Keratinocyte (primary cell): ENCODE measurements at regions not wholly inside any gene's neighbourhood (a gene's known extent, or its start where the extent isn't known, plus 50 kb on each side); places are given as distances from the start of the nearest gene placed in this dataset.

ENCODE experiments used
- DNase-seq: peaks from one replicate; pipeline ENCODE4 v3.0.0-alpha.2; 2011; ENCODE audit warnings: low read depth, missing footprints, low spot score
- FAIRE-seq: peaks from 2 replicates; lab custom pipeline; 2011; peaks lifted over from hg19 to GRCh38; lab: Jason Lieb, UNC
- H2AFZ ChIP-seq: 2 replicates; pipeline ENCODE4 v1.6.0; 2012; ENCODE audit warnings: low read length, control low read depth, inconsistent platforms; ENCODE audit not compliant: control insufficient read depth
- H3K27ac ChIP-seq: 2 replicates; pipeline ENCODE4 v1.5.1; 2011; ENCODE audit warnings: low read length; ENCODE audit not compliant: control insufficient read depth, insufficient read depth
- H3K27me3 ChIP-seq: 3 replicates; pipeline ENCODE4 v1.6.0; 2011; ENCODE audit warnings: low read length; ENCODE audit not compliant: control insufficient read depth, insufficient read depth; ENCODE audit errors: extremely low read depth
- H3K36me3 ChIP-seq, 2 experiments: 2 replicates in 1 of 2; 3 replicates in 1 of 2; pipeline ENCODE4 v1.5.1; 2011; ENCODE audit warnings: low read length in 2 of 2, mild to moderate bottlenecking in 1 of 2; ENCODE audit not compliant: control insufficient read depth in 2 of 2, insufficient read depth in 2 of 2; ENCODE audit errors: extremely low read depth in 1 of 2
- H3K4me1 ChIP-seq: 3 replicates; pipeline ENCODE4 v1.5.1; 2011; ENCODE audit warnings: low read length; ENCODE audit not compliant: control insufficient read depth, insufficient read depth; ENCODE audit errors: extremely low read depth
- H3K4me2 ChIP-seq: 3 replicates; pipeline ENCODE4 v1.6.0; 2011; ENCODE audit warnings: low read depth, low read length; ENCODE audit not compliant: control insufficient read depth, insufficient read depth; ENCODE audit errors: extremely low read depth
- H3K4me3 ChIP-seq, 3 experiments: fragments of 200-600 bp in 1 of 3; sonication (generic) in 1 of 3; 2 replicates in 2 of 3; 3 replicates in 1 of 3; pipeline ENCODE4 v1.5.1; 2011 to 2016; ENCODE audit warnings: low read length in 3 of 3, mild to moderate bottlenecking in 3 of 3, control low read depth in 2 of 3, inconsistent platforms in 1 of 3, low read depth in 1 of 3, mixed read lengths in 1 of 3, mixed run types in 1 of 3, moderate library complexity in 1 of 3; ENCODE audit not compliant: control insufficient read depth in 2 of 3, insufficient read depth in 2 of 3; ENCODE audit errors: extremely low read depth in 1 of 3
- H3K79me2 ChIP-seq: 2 replicates; pipeline ENCODE4 v1.6.0; 2012; ENCODE audit warnings: low read length; ENCODE audit not compliant: control insufficient read depth, insufficient read depth
- H3K9ac ChIP-seq: 3 replicates; pipeline ENCODE4 v1.6.0; 2011; ENCODE audit warnings: low read length; ENCODE audit not compliant: control insufficient read depth, insufficient read depth; ENCODE audit errors: extremely low read depth
- H3K9me1 ChIP-seq: 3 replicates; pipeline ENCODE4 v1.6.0; 2011; ENCODE audit warnings: low read length; ENCODE audit not compliant: control insufficient read depth, insufficient read depth; ENCODE audit errors: extremely low read depth
- H3K9me3 ChIP-seq: 2 replicates; pipeline ENCODE4 v1.5.1; 2012; ENCODE audit warnings: low read depth, low read length; ENCODE audit not compliant: control insufficient read depth
- H4K20me1 ChIP-seq: 3 replicates; pipeline ENCODE4 v1.6.0; 2011; ENCODE audit warnings: low read length; ENCODE audit not compliant: control insufficient read depth, insufficient read depth; ENCODE audit errors: extremely low read depth
- CTCF ChIP-seq, 3 experiments: IDR thresholded peaks in 1 of 3; conservative IDR thresholded peaks in 1 of 3; optimal IDR thresholded peaks in 1 of 3; 2 replicates in 2 of 3; 3 replicates in 1 of 3; pipeline versions ENCODE3 to v1.5.1; 2011; ENCODE audit warnings: low read length in 3 of 3, mild to moderate bottlenecking in 3 of 3, moderate library complexity in 2 of 3, control low read depth in 1 of 3, inconsistent platforms in 1 of 3; ENCODE audit not compliant: insufficient read depth in 2 of 3; ENCODE audit errors: extremely low read depth in 1 of 3
- EZH2 ChIP-seq: IDR thresholded peaks from one replicate; pipeline ENCODE4 v1.6.1; 2012; ENCODE audit warnings: inconsistent platforms, mild to moderate bottlenecking, low read length, moderate library complexity
- dilution Hi-C: fragments of 300-500 bp; cut with MboI; formaldehyde crosslinking; loops from one replicate; pipeline ENCODE4 v1.7.0; 2020; ENCODE audit warnings: low sequenced_read_pairs; ENCODE audit not compliant: extremely low pct_ligation_motif_present

DNA sequence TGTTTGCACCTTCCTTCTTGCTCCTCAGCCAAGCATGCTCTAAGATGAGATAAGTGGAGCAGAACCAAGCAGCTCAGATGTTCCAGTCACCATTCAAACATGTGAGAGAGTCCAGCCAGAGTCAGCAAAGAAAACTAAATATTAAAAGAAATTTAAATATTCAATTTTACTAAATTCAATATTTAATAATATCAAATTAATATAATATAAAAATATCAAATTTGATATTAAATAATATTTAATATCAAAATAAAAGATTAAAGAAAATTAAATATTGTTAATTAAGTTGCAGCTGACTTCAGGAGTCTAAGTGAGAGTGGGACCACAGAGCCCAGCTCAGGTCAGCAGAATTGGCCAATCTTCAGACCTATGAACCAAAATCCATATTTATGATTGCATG lies 526.1 kb upstream of the FLRT2 start:
- no peaks in the 10 kb centered on the region for H3K36me3 ChIP-seq
- no peak overlapping the region for H2AFZ ChIP-seq
- H3K4me2 ChIP-seq: no peak overlapping the region
- DNase-seq (no peak), FAIRE-seq (no peak)
- no peaks in the 10 kb centered on the region for H3K4me1 ChIP-seq
- H3K9me1 ChIP-seq: no peaks in the 10 kb centered on the region
- no peaks in the 10 kb centered on the region for H3K27me3 ChIP-seq
- no peaks in the 10 kb centered on the region for H3K79me2 ChIP-seq
- H3K9ac ChIP-seq: no peak overlapping the region
- H3K27ac ChIP-seq: no peak overlapping the region
- TF ChIP-seq EZH2 (no peak), CTCF (optimal IDR thresholded peaks at IDR 0.05 in 1 of 3, IDR thresholded peaks at IDR 0.05 in 1 of 3, conservative IDR thresholded peaks at IDR 0.05 in 1 of 3; ENCODE audit: extremely low read depth in 1 of 3, insufficient read depth in 2 of 3, low read length in 3 of 3) (no peak)
- H4K20me1 ChIP-seq: no peaks in the 10 kb centered on the region
- H3K4me3 ChIP-seq: no peak overlapping the region
- dilution Hi-C loops: no loop called here
- H3K9me3 ChIP-seq: no peaks in the 10 kb centered on the region

DNA sequence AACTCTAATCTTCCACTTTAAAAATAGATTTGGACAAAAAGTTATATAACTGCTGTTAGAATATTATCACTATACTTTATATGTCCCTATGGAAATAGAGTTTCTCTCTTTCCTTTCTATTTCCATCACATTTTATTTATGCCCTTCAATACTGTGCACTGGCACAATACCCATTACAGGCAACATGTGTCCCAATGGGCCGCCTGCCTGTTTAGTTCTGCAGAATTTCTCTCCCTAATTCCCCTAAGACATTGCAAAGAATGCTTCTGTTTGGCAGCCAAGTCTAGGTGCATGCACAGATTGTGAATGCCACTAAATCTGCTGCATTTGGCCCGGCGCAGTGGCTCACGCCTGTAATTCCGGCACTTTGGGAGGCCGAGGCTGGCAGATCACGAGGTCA lies 520.4 kb upstream of the FLRT2 start:
- dilution Hi-C loops: no loop called here
- H3K36me3 ChIP-seq: no peaks in the 10 kb centered on the region
- no peaks in the 10 kb centered on the region for H3K9me1 ChIP-seq
- H3K27me3 ChIP-seq: no peaks in the 10 kb centered on the region
- H3K27ac ChIP-seq: no peak overlapping the region
- no peak overlapping the region for H3K4me3 ChIP-seq
- no peak for DNase-seq
- H3K9ac ChIP-seq: no peak overlapping the region
- no peak for FAIRE-seq
- no peak overlapping the region for H2AFZ ChIP-seq
- H3K79me2 ChIP-seq: no peaks in the 10 kb centered on the region
- no peaks in the 10 kb centered on the region for H3K4me1 ChIP-seq
- no peaks in the 10 kb centered on the region for H3K9me3 ChIP-seq
- no peak overlapping the region for H3K4me2 ChIP-seq
- H4K20me1 ChIP-seq: no peaks in the 10 kb centered on the region
- TF ChIP-seq CTCF (optimal IDR thresholded peaks at IDR 0.05 in 1 of 3, IDR thresholded peaks at IDR 0.05 in 1 of 3, conservative IDR thresholded peaks at IDR 0.05 in 1 of 3; ENCODE audit: extremely low read depth in 1 of 3, insufficient read depth in 2 of 3, low read length in 3 of 3) (no peak), EZH2 (no peak)
